Stimulated activated CD4-positive, alpha-beta T cell treated with anti-CD3 and anti-CD28 coated beads, Interleukin-12 subunit alpha, Interleukin-12 subunit beta, amount 100 ng/mL, for 4 hours (primary cell): ENCODE measurements at regions not wholly inside any gene's neighbourhood (a gene's known extent, or its start where the extent isn't known, plus 50 kb on each side); places are given as distances from the start of the nearest gene placed in this dataset.

Experiments used
- DNase-seq: peaks from one replicate; pipeline ENCODE4 v3.0.0-alpha.2; 2020

GRCh38 chr10:131014271-131014670 is 297.2 kb downstream of the TCERG1L start:
- DNase-seq, result no peak

- no peak for DNase-seq
These were observed 296.2 kb downstream of the TCERG1L start for GRCh38 chr10:131015271-131015670.

GRCh38 chr10:131016556-131016955 is 295.0 kb downstream of the TCERG1L start:
- DNase-seq, result no peak

- no peak for DNase-seq
These were observed 293.8 kb downstream of the TCERG1L start for GRCh38 chr10:131017566-131018285.

- no peak for DNase-seq
These were observed 292.5 kb downstream of the TCERG1L start for GRCh38 chr10:131018886-131019500.

- DNase-seq, result no peak
These were observed 291.8 kb downstream of the TCERG1L start for GRCh38 chr10:131019696-131020095.

- DNase-seq, result no peak
These were observed 290.7 kb downstream of the TCERG1L start for GRCh38 chr10:131020775-131021174.

- DNase-seq, result no peak
These were observed 290.1 kb downstream of the TCERG1L start for GRCh38 chr10:131021246-131021895.

- no peak for DNase-seq
These were observed 289.6 kb downstream of the TCERG1L start for GRCh38 chr10:131021969-131022368.

- no peak for DNase-seq
These were observed 289.2 kb downstream of the TCERG1L start for GRCh38 chr10:131022369-131022768.

- DNase-seq, result no peak
These were observed 288.5 kb downstream of the TCERG1L start for GRCh38 chr10:131022981-131023380.

- no peak for DNase-seq
These were observed 287.0 kb downstream of the TCERG1L start for GRCh38 chr10:131024259-131025131.

- DNase-seq, result no peak
These were observed 286.2 kb downstream of the TCERG1L start for GRCh38 chr10:131025333-131025732.

GRCh38 chr10:131027256-131027655 is 284.3 kb downstream of the TCERG1L start:
- no peak for DNase-seq

GRCh38 chr10:131031346-131031745 is 280.2 kb downstream of the TCERG1L start:
- DNase-seq, result no peak

- no peak for DNase-seq
These were observed 279.0 kb downstream of the TCERG1L start for GRCh38 chr10:131032329-131033165.

- no peak for DNase-seq
These were observed 278.1 kb downstream of the TCERG1L start for GRCh38 chr10:131033166-131034085.

GRCh38 chr10:131034451-131034850 is 277.1 kb downstream of the TCERG1L start:
- no peak for DNase-seq

- no peak for DNase-seq
These were observed 275.7 kb downstream of the TCERG1L start for GRCh38 chr10:131035779-131036178.

- DNase-seq, result no peak
These were observed 273.5 kb downstream of the TCERG1L start for GRCh38 chr10:131038056-131038455.

GRCh38 chr10:131041031-131041430 is 270.5 kb downstream of the TCERG1L start:
- no peak for DNase-seq
